ENCODE measurements at regions not wholly inside any gene's neighbourhood (a gene's known extent, or its start where the extent isn't known, plus 50 kb on each side); places are given as distances from the start of the nearest gene placed in this dataset.

DNA sequence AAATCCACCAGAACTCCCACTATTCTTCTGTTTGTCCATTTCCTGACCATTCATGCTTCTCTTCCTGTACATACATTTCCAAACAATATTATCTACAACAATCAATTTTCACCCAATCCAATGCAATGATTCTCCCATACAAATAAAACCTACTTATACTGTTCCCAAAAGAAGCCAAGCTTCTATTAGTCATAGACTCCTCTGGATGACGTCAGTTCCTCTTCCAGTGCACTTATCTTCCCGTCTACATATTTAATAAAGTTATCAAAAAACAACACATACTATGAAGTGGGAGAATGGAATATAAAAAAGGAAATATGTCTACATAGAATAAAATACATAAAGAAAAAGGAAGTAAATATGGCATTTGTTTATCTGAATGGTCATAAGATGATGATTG is 165.4 kb downstream of the FOXG1 start:
- TF ChIP-seq, protein P1, sequence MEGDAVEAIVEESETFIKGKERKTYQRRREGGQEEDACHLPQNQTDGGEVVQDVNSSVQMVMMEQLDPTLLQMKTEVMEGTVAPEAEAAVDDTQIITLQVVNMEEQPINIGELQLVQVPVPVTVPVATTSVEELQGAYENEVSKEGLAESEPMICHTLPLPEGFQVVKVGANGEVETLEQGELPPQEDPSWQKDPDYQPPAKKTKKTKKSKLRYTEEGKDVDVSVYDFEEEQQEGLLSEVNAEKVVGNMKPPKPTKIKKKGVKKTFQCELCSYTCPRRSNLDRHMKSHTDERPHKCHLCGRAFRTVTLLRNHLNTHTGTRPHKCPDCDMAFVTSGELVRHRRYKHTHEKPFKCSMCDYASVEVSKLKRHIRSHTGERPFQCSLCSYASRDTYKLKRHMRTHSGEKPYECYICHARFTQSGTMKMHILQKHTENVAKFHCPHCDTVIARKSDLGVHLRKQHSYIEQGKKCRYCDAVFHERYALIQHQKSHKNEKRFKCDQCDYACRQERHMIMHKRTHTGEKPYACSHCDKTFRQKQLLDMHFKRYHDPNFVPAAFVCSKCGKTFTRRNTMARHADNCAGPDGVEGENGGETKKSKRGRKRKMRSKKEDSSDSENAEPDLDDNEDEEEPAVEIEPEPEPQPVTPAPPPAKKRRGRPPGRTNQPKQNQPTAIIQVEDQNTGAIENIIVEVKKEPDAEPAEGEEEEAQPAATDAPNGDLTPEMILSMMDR (IDR thresholded peaks at IDR 0.05; ENCODE audit: control insufficient read depth, insufficient read depth, low read depth, low read length, missing control alignments), result no peak
- no peak overlapping the region for H3K4me3 ChIP-seq (ENCODE audit: control insufficient read depth, low read depth, low read length)
- no peak for DNase-seq (ENCODE audit: low read depth)

DNA sequence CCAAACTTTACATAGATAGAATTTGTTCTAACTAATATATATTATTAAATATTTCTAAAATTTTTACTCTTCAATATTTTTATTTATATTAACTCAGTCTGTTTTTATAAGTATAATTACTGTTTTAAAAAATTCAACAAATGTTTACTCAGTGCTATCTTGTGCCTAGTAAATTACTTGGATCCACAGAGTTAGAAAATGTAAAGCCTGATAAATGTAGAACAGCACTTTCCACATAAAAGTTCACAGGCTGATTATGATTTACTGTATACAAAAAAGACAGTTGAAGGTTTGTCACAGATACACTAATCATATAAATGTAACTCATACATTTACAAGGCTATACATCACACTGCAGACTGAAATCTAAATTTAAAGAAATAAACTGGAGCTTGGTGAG is 170.0 kb downstream of the FOXG1 start:
- TF ChIP-seq, protein P1 (IDR thresholded peaks at IDR 0.05; ENCODE audit: control insufficient read depth, insufficient read depth, low read depth, low read length, missing control alignments), result no peak
- no peak overlapping the region for H3K4me3 ChIP-seq (ENCODE audit: control insufficient read depth, low read depth, low read length)
- DNase-seq (ENCODE audit: low read depth), result no peak

DNA sequence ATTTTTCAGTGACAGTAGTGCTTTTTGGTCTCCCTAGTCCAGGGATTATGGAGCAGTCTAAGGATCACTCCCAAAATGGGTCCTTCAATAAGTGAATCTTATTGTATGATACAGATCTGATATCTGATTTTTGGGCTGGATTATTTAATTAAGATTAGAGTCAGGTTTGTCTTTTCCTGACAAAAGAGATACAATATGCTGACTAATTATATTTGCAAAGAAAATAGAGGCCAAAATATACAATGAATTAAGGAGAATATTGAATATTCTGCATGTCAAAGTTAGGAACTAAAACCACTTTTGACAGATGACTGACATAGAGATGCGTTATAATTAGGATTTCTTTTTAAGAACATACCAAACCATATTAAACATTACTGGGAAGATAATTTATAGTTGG is 175.2 kb downstream of the FOXG1 start:
- TF ChIP-seq, protein P1 (IDR thresholded peaks at IDR 0.05; ENCODE audit: control insufficient read depth, insufficient read depth, low read depth, low read length, missing control alignments), result no peak
- H3K4me3 ChIP-seq (ENCODE audit: control insufficient read depth, low read depth, low read length), result no peak overlapping the region
- no peak for DNase-seq (ENCODE audit: low read depth)

DNA sequence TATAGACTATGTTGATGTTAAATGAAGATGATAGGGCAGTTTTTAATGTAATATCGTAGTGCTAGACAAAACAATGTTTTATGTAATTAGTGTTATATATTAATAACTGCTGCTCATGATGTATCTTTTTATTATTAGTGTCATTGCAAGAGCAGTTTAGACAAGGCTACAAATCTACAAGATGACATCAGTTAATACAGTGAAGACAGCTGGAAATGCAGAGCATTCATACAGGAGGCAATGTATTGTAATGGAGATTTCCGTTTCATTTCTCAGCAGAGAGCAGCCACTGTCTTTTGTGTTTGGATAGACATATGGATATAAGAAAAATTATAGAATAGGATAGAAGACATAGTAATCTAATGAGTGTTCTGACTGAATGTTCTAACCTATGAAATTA is 178.0 kb downstream of the FOXG1 start:
- H3K4me3 ChIP-seq (ENCODE audit: control insufficient read depth, low read depth, low read length), result no peak overlapping the region
- DNase-seq (ENCODE audit: low read depth), result no peak
- TF ChIP-seq, protein P1 (IDR thresholded peaks at IDR 0.05; ENCODE audit: control insufficient read depth, insufficient read depth, low read depth, low read length, missing control alignments), result no peak

DNA sequence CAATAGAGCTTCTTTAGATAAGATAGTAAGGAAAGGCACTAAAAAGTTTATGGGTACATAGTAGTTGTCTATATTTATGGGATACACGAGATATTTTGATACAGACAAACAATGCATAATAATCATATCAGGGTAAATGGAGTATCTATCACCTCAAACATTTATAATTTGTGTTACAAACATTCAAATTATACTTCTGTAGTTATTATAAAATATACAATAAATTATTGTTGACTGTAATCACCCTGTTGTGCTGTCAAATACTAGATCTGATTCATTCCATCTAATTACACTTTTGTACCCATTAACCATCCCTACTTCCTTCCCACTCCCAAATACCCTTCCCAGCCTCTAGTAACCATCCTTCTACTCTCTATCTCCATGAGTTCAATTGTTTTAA is 179.7 kb downstream of the FOXG1 start:
- TF ChIP-seq, protein P1 (IDR thresholded peaks at IDR 0.05; ENCODE audit: control insufficient read depth, insufficient read depth, low read depth, low read length, missing control alignments), result no peak
- H3K4me3 ChIP-seq (ENCODE audit: control insufficient read depth, low read depth, low read length), result no peak overlapping the region
- DNase-seq (ENCODE audit: low read depth), result no peak

DNA sequence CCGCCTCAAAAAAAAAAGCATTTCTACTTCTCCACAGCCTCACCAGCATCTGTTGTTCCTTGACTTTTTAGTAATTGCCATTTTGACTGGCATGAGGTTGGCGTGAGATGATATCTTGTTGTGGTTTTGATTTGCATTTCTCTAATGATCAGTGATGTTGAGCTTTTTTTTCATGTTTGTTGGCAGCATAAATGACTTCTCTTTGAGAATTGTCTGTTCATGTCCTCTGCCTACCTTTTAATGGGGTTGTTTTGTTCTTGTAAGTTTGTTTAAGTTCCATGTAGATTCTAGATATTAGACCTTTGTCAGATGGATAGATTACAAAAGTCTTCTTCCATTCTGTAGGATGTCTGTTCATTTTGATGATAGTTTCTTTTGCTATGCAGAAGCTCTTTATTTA is 182.9 kb downstream of the FOXG1 start:
- TF ChIP-seq, protein P1 (IDR thresholded peaks at IDR 0.05; ENCODE audit: control insufficient read depth, insufficient read depth, low read depth, low read length, missing control alignments), result no peak
- no peak overlapping the region for H3K4me3 ChIP-seq (ENCODE audit: control insufficient read depth, low read depth, low read length)
- DNase-seq (ENCODE audit: low read depth), result no peak

DNA sequence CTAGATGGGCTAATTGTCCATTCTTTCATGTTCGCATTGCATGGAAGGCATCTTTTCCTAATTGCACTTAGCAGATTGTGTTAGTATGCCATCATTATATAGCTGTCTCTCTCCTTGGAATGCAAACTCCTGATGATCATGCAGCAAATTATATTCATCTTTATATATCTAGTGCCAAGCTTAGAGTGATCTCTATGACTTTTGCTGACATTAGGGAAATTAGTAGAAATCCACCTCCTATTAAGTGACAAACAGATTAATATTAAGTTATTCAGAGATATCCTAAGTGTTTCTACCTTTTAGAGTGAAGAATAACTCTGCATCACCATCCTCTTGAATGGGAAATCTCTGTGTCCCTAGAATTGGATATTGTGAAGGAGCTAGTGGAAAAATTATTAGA is 185.6 kb downstream of the FOXG1 start:
- no peak for DNase-seq (ENCODE audit: low read depth)
- TF ChIP-seq, protein P1 (IDR thresholded peaks at IDR 0.05; ENCODE audit: control insufficient read depth, insufficient read depth, low read depth, low read length, missing control alignments), result no peak
- no peak overlapping the region for H3K4me3 ChIP-seq (ENCODE audit: control insufficient read depth, low read depth, low read length)
